ENCODE measurements at regions not wholly inside any gene's neighbourhood (a gene's known extent, or its start where the extent isn't known, plus 50 kb on each side); places are given as distances from the start of the nearest gene placed in this dataset.
"Not testable (repeated sequence)": the region's sequence is repeated elsewhere in the genome, so short reads cannot be mapped to it uniquely, and the experiment has no call there.

- Histone ChIP-seq H3K36me3 (no peaks in the 10 kb centered on the region), H3K4me3 (no peak overlapping the region), H3K27me3 (peaks cover 0 to 4% (median 0%) of the 10 kb centered on the region in 4 donors), H3K9me3 (no peaks in the 10 kb centered on the region), H3K4me1 (peaks cover 0 to 10% (median 0%) of the 10 kb centered on the region in 4 donors), H3K27ac (replicated peaks in 1 of 4) (no peak overlapping the region)
- 98% methylated on average over 5 of the region's 5 CpGs for WGBS
- no peak for DNase-seq (ENCODE audit: extremely low spot score)
- TF ChIP-seq EP300 (IDR thresholded peaks at IDR 0.05) = no peak
- no peak for TF ChIP-seq CTCF (IDR thresholded peaks at IDR 0.05)
- no peak for TF ChIP-seq POLR2A (IDR thresholded peaks at IDR 0.05; ENCODE audit: low read depth)
- TF ChIP-seq POLR2AphosphoS5 (IDR thresholded peaks at IDR 0.05) = no peak
- intact Hi-C loops (cut with DNase I) = no loop called here
Measured at GRCh38 chr17:31679667-31680066, 179.4 kb downstream of the COPRS start.

- no peak for TF ChIP-seq POLR2AphosphoS5 (IDR thresholded peaks at IDR 0.05)
- TF ChIP-seq POLR2A (IDR thresholded peaks at IDR 0.05; ENCODE audit: low read depth) = no peak
- no peak for TF ChIP-seq EP300 (IDR thresholded peaks at IDR 0.05)
- no peak for TF ChIP-seq CTCF (IDR thresholded peaks at IDR 0.05)
- Histone ChIP-seq H3K27me3 (peaks cover 0 to 4% (median 0%) of the 10 kb centered on the region in 4 donors), H3K9me3 (no peaks in the 10 kb centered on the region), H3K36me3 (no peaks in the 10 kb centered on the region), H3K27ac (replicated peaks in 1 of 4) (no peak overlapping the region), H3K4me1 (peaks cover 0 to 17% (median 3%) of the 10 kb centered on the region in 4 donors), H3K4me3 (no peak overlapping the region)
- 88% methylated on average over 1 of the region's 1 CpG for WGBS
- no peak for DNase-seq (ENCODE audit: extremely low spot score)
- intact Hi-C loops (cut with DNase I) = no loop called here
Measured at GRCh38 chr17:31678431-31678830, 180.6 kb downstream of the COPRS start.

GRCh38 chr17:31677681-31678080 lies 181.4 kb downstream of the COPRS start:
- DNase-seq (ENCODE audit: extremely low spot score) = no peak
- Histone ChIP-seq H3K4me1 (peaks cover 0 to 17% (median 3%) of the 10 kb centered on the region in 4 donors), H3K27me3 (peaks cover 0 to 4% (median 0%) of the 10 kb centered on the region in 4 donors), H3K27ac (replicated peaks in 1 of 4) (no peak overlapping the region), H3K36me3 (no peaks in the 10 kb centered on the region), H3K9me3 (no peaks in the 10 kb centered on the region), H3K4me3 (no peak overlapping the region)
- WGBS = 88% methylated on average over 6 of the region's 6 CpGs
- TF ChIP-seq CTCF (IDR thresholded peaks at IDR 0.05) = no peak
- no peak for TF ChIP-seq POLR2AphosphoS5 (IDR thresholded peaks at IDR 0.05)
- no peak for TF ChIP-seq EP300 (IDR thresholded peaks at IDR 0.05)
- TF ChIP-seq POLR2A (IDR thresholded peaks at IDR 0.05; ENCODE audit: low read depth) = no peak
- intact Hi-C loops (cut with DNase I) = no loop called here

GRCh38 chr17:31677036-31677435 lies 182.0 kb downstream of the COPRS start:
- 81% methylated on average over 4 of the region's 4 CpGs for WGBS
- Histone ChIP-seq H3K9me3 (no peaks in the 10 kb centered on the region), H3K36me3 (no peaks in the 10 kb centered on the region), H3K27ac (replicated peaks in 1 of 4) (no peak overlapping the region), H3K4me3 (no peak overlapping the region), H3K27me3 (peaks cover 0 to 4% (median 0%) of the 10 kb centered on the region in 4 donors), H3K4me1 (peaks cover 0 to 20% (median 5%) of the 10 kb centered on the region in 4 donors)
- DNase-seq (ENCODE audit: extremely low spot score) = no peak
- no peak for TF ChIP-seq POLR2AphosphoS5 (IDR thresholded peaks at IDR 0.05)
- no peak for TF ChIP-seq POLR2A (IDR thresholded peaks at IDR 0.05; ENCODE audit: low read depth)
- no peak for TF ChIP-seq EP300 (IDR thresholded peaks at IDR 0.05)
- no peak for TF ChIP-seq CTCF (IDR thresholded peaks at IDR 0.05)
- intact Hi-C loops (cut with DNase I) = no loop called here

GRCh38 chr17:31675392-31675791 lies 183.7 kb downstream of the COPRS start:
- H3K4me1 ChIP-seq = peaks cover 0 to 21% (median 5%) of the 10 kb centered on the region in 4 donors
- H3K9me3 ChIP-seq; H3K36me3 ChIP-seq; H3K4me3 ChIP-seq; DNase-seq (ENCODE audit: extremely low spot score); H3K27ac ChIP-seq (replicated peaks in 1 of 4); intact Hi-C loops (cut with DNase I); H3K27me3 ChIP-seq: not testable (repeated sequence)
- WGBS = 78% methylated on average over 3 of the region's 5 CpGs

Measured in esophagus muscularis mucosa (tissue), 4 donors.